RWPE1 (cell line): ENCODE measurements at regions not wholly inside any gene's neighbourhood (a gene's known extent, or its start where the extent isn't known, plus 50 kb on each side); places are given as distances from the start of the nearest gene placed in this dataset.

Experiments used
- CTCF ChIA-PET: fragments of 350-600 bp; sonication (Branson Sonifier 250); formaldehyde crosslinking; extraction: SDS; loops from one replicate; lab custom pipeline; 2021; lab: Yijun Ruan, JAX
- POLR2A ChIA-PET: fragments of 400-600 bp; formaldehyde crosslinking; extraction: SDS; loops from one replicate; lab custom pipeline; 2020; ENCODE audit warnings: antibody characterized with exemption; ENCODE audit not compliant: low non-redundant PET; lab: Yijun Ruan, JAX
- DNase-seq: peaks from one replicate; pipeline ENCODE4 v3.0.0; 2012; ENCODE audit warnings: low spot score
- H3K27ac ChIP-seq: fragments of 450-650 bp; 2 replicates; pipeline ENCODE4 v1.5.1; 2017
- TF ChIP-seq, protein P1 (sequence below): fragments of 450-650 bp; conservative IDR thresholded peaks from 2 replicates; pipeline ENCODE4 v1.5.1; 2017; ENCODE audit warnings: low read depth, mild to moderate bottlenecking

DNA sequence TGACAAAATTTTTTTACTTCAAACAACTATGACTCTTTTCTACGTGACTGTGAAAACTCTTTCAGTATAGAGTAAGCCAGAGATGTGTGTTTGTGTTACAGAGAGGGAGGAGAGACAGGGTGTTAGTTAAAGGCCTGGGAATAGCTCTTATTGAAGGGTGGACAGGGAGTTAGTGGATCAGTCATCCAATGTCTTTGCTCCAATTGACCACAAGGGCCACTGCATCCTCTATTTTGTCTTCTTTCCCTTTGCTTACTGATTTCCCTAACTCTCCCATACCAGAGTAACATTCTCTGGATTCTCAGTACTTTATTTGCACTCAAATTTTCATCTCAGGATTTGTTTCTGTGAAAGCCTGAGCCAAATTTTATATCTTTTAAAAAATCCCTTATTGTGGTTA, 920.3 kb downstream of the CDH18 start:
- CTCF ChIA-PET, result no interaction called here
- TF ChIP-seq, protein P1, sequence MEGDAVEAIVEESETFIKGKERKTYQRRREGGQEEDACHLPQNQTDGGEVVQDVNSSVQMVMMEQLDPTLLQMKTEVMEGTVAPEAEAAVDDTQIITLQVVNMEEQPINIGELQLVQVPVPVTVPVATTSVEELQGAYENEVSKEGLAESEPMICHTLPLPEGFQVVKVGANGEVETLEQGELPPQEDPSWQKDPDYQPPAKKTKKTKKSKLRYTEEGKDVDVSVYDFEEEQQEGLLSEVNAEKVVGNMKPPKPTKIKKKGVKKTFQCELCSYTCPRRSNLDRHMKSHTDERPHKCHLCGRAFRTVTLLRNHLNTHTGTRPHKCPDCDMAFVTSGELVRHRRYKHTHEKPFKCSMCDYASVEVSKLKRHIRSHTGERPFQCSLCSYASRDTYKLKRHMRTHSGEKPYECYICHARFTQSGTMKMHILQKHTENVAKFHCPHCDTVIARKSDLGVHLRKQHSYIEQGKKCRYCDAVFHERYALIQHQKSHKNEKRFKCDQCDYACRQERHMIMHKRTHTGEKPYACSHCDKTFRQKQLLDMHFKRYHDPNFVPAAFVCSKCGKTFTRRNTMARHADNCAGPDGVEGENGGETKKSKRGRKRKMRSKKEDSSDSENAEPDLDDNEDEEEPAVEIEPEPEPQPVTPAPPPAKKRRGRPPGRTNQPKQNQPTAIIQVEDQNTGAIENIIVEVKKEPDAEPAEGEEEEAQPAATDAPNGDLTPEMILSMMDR, result no peak
- POLR2A ChIA-PET, result no interaction called here
- no peak overlapping the region for H3K27ac ChIP-seq
- no peak for DNase-seq

DNA sequence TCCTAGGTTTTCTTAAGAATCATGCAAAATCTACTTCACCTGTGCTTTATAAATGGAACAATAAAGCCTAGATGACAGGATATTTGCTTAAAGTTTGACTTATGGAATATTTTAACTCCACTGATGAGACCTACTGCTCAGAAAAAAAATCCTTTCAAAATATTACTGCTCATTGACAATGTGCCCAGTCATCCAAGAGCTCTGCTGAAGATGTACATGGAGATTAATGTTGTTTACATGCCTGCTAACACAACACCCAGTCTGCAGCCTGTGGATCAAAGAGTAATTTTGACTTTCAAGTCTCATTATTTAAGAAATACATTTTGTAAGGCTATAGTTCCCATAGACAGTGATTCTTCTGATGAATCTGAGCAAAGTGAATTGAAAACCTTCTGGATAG, 889.6 kb downstream of the CDH18 start:
- ChIA-PET POLR2A (no interaction called here), CTCF (interaction anchor here (0.8 kb wide), 1 partner anchor 27 kb away, joined by 3 read pairs; no protein-coding TSS in a partner anchor)
- no peak overlapping the region for H3K27ac ChIP-seq
- TF ChIP-seq, protein P1, result no peak
- DNase-seq, result no peak

DNA sequence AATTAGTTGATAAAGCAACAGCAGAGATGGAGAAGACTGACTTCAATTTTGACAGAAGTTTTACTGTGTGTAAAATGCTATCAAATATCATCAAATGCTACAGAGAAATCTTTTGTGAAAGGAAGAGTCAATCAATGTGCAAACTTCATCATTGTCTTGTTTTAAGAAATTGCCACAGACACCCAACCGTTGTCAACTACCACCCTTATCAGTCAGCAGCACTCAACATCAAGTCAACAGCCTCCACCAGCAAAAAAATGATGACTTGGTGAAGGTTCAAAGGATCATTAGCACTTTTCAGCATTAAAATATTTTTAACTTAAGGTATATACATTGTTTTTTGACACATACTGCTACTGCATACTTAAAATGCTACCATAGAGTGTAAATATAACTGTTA, 888.8 kb downstream of the CDH18 start:
- ChIA-PET CTCF (no interaction called here), POLR2A (no interaction called here)
- no peak overlapping the region for H3K27ac ChIP-seq
- TF ChIP-seq, protein P1, result no peak
- DNase-seq, result no peak

DNA sequence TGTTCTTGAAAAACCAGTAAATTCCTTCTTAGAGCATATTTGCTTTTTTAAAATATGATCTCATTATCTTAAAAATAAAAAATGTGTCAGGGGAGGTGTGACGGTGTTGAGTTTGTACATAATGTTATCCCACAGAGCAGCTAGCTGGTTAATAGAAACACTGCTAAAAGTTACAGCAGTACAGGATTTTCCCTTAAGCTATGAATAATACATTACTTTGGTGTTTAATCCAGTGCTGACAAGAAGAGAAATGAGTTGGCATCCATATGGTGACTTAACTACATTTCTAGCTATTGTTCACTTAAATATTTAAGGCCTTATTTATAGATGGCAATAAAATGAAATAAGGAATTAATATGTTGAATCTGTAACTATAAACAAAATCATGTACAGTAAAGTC, 883.1 kb downstream of the CDH18 start:
- DNase-seq, result no peak
- TF ChIP-seq, protein P1, result no peak
- H3K27ac ChIP-seq, result no peak overlapping the region
- ChIA-PET CTCF (no interaction called here), POLR2A (no interaction called here)

DNA sequence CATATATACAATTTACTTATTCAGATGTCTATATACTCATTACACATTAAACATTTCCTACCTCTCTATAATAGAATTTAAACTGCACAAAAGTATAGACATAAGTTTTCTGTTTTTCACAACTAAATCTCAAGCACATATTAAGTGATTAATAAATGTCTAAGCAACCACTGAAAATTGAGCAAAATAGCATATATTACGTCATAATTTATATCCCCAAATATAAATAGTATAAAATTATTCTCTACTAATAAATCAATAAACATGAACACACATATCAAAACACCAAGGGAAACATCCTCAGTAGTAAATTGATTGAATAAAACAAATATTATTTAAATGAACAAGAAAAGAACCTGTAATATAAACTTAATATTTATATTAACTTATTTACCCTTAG, 865.1 kb downstream of the CDH18 start:
- no peak for DNase-seq
- POLR2A ChIA-PET, result no interaction called here
- TF ChIP-seq, protein P1, result no peak
- CTCF ChIA-PET, result no interaction called here
- H3K27ac ChIP-seq, result no peak overlapping the region

DNA sequence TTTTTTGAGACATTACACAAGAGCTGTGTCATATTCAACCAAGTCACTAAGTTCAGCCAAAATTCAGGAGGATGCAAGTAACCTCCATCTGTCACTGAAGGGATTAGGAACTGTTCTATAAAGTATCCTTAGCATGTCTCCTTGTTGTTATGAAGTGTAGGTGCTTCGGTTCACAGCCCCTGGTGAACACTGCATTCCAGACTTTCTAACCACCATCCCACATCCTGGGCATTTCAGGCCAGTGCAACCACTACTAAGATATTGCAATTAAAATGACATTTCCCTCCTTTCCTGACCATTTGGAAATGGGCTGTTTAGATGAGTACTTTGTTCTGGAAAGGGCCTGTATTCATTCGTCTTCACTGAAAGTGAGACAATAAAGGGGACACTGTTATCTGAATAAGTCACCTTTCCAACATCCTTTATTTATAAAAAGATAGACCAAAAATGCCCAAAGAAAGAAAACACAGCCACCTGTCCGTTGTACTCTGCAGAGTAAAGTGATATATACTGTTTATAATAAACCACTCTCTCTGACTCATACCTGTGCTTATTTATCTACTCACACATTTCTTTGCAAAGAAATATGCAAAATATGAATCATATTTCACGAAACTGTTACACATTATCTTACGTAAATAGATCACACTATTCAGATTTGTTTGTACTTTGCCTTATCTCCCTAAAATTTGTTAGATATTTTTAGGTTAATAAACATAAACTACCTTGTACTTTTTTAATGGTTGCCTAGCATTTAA, 861.9 kb downstream of the CDH18 start:
- ChIA-PET POLR2A (no interaction called here), CTCF (no interaction called here)
- no peak overlapping the region for H3K27ac ChIP-seq
- peak; percentile 26 for DNase-seq
- TF ChIP-seq, protein P1, result no peak
